HepG2 (cell line): ENCODE measurements at regions not wholly inside any gene's neighbourhood (a gene's known extent, or its start where the extent isn't known, plus 50 kb on each side); places are given as distances from the start of the nearest gene placed in this dataset.

Experiments used
- CEBPG ChIP-seq: IDR thresholded peaks from 2 replicates; pipeline ENCODE4 v1.6.1; 2016
- HIVEP1 ChIP-seq: sonication (generic); formaldehyde crosslinking; IDR thresholded peaks from 2 replicates; pipeline ENCODE4 v1.4.0; 2020; ENCODE audit warnings: mild to moderate bottlenecking, missing genetic modification reagents
- KLF9 ChIP-seq: IDR thresholded peaks from 2 replicates; pipeline ENCODE4 v1.6.1; 2016; ENCODE audit warnings: low read depth
- MBNL3 ChIP-seq: fragments of 250-450 bp; sonication (Bioruptor Pico); conservative IDR thresholded peaks from 2 replicates; pipeline ENCODE4 v1.8.0; 2022; ENCODE audit warnings: mild to moderate bottlenecking, inconsistent platforms
- MTA3 ChIP-seq: sonication (generic); formaldehyde crosslinking; IDR thresholded peaks from 2 replicates; pipeline ENCODE4 v1.4.0; 2020; ENCODE audit warnings: missing genetic modification reagents
- RAD21 ChIP-seq: fragments of 450-650 bp; formaldehyde crosslinking; IDR thresholded peaks from 2 replicates; pipeline ENCODE4 v1.5.0; 2020; ENCODE audit warnings: mild to moderate bottlenecking
- SNRNP70 ChIP-seq: fragments of 200-400 bp; formaldehyde crosslinking; IDR thresholded peaks from 2 replicates; pipeline ENCODE4 v1.6.1; 2017; ENCODE audit warnings: mild to moderate bottlenecking, low read depth, low read length, moderate library complexity
- STAG1 ChIP-seq: sonication (generic); formaldehyde crosslinking; IDR thresholded peaks from 2 replicates; pipeline ENCODE4 v1.4.0; 2020; ENCODE audit warnings: missing genetic modification reagents
- ZFYVE20 ChIP-seq: sonication (generic); formaldehyde crosslinking; IDR thresholded peaks from 2 replicates; pipeline ENCODE4 v1.8.0; 2023; ENCODE audit warnings: low read depth, mild to moderate bottlenecking, moderate library complexity, missing genetic modification reagents, borderline replicate concordance
- ZMYM3 ChIP-seq: sonication (generic); formaldehyde crosslinking; IDR thresholded peaks from 2 replicates; pipeline ENCODE4 v1.5.1; 2020; ENCODE audit warnings: mild to moderate bottlenecking, missing genetic modification reagents
- ZNF205 ChIP-seq: IDR thresholded peaks from 2 replicates; pipeline ENCODE4 v1.6.1; 2018; ENCODE audit warnings: missing biosample characterization, missing genetic modification reagents
- ZNF557 ChIP-seq: sonication (generic); formaldehyde crosslinking; IDR thresholded peaks from 2 replicates; pipeline ENCODE4 v1.4.0; 2020; ENCODE audit warnings: missing genetic modification reagents
- ZNF615 ChIP-seq: sonication (generic); formaldehyde crosslinking; IDR thresholded peaks from 2 replicates; pipeline ENCODE4 v1.5.0; 2020; ENCODE audit warnings: mild to moderate bottlenecking, missing genetic modification reagents, borderline replicate concordance
- ZSCAN20 ChIP-seq: sonication (generic); formaldehyde crosslinking; IDR thresholded peaks from 2 replicates; pipeline ENCODE4 v1.4.0; 2020; ENCODE audit warnings: missing genetic modification reagents, mild to moderate bottlenecking, borderline replicate concordance
- ZSCAN21 ChIP-seq: sonication (generic); formaldehyde crosslinking; IDR thresholded peaks from 2 replicates; pipeline ENCODE4 v1.8.0; 2022; ENCODE audit warnings: mild to moderate bottlenecking, missing genetic modification reagents, moderate library complexity, borderline replicate concordance
- ZZZ3 ChIP-seq: sonication (generic); formaldehyde crosslinking; IDR thresholded peaks from 2 replicates; pipeline ENCODE4 v1.4.0; 2020; ENCODE audit warnings: missing genetic modification reagents, mild to moderate bottlenecking, borderline replicate concordance
- TF ChIP-seq, protein P1 (sequence below): sonication (generic); formaldehyde crosslinking; IDR thresholded peaks from 2 replicates; pipeline ENCODE4 v1.4.0; 2020; ENCODE audit warnings: missing genetic modification reagents, mild to moderate bottlenecking, borderline replicate concordance
- TF ChIP-seq, protein P2 (sequence below): sonication (generic); formaldehyde crosslinking; IDR thresholded peaks from 2 replicates; pipeline ENCODE4 v1.5.0; 2020; ENCODE audit warnings: missing genetic modification reagents
- TF ChIP-seq, protein P3 (sequence below): sonication (generic); formaldehyde crosslinking; IDR thresholded peaks from 2 replicates; pipeline ENCODE4 v1.5.0; 2020; ENCODE audit warnings: mild to moderate bottlenecking, missing genetic modification reagents, moderate library complexity
- TF ChIP-seq, protein P4 (sequence below): sonication (generic); formaldehyde crosslinking; IDR thresholded peaks from 2 replicates; pipeline ENCODE4 v1.4.0; 2020; ENCODE audit warnings: missing genetic modification reagents

DNA sequence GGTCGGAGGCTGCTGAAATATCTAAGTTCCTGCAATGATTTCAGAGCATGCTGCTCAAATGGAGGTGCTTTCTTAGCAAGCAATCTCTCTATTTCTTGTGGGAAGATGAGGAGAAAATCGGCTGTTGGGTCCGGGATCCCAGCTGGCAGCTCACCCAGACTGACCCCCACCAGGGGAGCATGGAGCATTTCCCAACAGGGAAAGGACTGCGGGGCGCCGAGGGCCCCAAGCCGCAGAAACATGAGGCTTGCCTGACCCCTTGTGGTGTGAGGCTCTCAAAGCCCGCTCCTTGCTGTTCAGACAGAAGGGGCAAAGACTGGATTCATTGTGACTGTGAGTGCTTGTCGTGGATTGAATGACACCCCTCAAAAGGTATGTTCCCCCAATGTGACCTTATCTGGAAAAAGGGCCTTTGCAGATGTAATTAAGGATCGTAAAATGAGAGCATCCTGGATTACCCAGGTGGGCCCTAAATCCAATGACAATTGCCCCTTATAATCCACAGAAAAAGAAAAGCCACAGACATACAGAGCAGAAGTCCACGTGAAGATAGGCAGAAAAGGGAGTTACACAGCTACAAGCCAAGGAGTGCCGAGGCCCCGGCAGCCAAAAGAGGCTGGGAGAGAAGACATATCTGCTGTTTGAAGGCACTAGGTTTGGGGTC, 116.3 kb upstream of the VASH1 start (continued):
- TF ChIP-seq, protein P1, sequence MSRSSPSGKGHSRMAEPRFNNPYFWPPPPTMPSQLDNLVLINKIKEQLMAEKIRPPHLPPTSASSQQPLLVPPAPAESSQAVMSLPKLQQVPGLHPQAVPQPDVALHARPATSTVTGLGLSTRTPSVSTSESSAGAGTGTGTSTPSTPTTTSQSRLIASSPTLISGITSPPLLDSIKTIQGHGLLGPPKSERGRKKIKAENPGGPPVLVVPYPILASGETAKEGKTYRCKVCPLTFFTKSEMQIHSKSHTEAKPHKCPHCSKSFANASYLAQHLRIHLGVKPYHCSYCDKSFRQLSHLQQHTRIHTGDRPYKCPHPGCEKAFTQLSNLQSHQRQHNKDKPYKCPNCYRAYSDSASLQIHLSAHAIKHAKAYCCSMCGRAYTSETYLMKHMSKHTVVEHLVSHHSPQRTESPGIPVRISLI = no peak
- no peak for TF ChIP-seq MBNL3 (CRISPR knock-in tag)
- peak; percentile 17; the same call in 1 of the 2 replicates for TF ChIP-seq CEBPG (CRISPR knock-in tag)
- TF ChIP-seq ZNF557 (CRISPR knock-in tag) = no peak
- TF ChIP-seq, protein P2, sequence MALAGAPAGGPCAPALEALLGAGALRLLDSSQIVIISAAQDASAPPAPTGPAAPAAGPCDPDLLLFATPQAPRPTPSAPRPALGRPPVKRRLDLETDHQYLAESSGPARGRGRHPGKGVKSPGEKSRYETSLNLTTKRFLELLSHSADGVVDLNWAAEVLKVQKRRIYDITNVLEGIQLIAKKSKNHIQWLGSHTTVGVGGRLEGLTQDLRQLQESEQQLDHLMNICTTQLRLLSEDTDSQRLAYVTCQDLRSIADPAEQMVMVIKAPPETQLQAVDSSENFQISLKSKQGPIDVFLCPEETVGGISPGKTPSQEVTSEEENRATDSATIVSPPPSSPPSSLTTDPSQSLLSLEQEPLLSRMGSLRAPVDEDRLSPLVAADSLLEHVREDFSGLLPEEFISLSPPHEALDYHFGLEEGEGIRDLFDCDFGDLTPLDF = no peak
- TF ChIP-seq, protein P3, sequence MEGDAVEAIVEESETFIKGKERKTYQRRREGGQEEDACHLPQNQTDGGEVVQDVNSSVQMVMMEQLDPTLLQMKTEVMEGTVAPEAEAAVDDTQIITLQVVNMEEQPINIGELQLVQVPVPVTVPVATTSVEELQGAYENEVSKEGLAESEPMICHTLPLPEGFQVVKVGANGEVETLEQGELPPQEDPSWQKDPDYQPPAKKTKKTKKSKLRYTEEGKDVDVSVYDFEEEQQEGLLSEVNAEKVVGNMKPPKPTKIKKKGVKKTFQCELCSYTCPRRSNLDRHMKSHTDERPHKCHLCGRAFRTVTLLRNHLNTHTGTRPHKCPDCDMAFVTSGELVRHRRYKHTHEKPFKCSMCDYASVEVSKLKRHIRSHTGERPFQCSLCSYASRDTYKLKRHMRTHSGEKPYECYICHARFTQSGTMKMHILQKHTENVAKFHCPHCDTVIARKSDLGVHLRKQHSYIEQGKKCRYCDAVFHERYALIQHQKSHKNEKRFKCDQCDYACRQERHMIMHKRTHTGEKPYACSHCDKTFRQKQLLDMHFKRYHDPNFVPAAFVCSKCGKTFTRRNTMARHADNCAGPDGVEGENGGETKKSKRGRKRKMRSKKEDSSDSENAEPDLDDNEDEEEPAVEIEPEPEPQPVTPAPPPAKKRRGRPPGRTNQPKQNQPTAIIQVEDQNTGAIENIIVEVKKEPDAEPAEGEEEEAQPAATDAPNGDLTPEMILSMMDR (CRISPR knock-in tag) = peak; percentile 90
- no peak for TF ChIP-seq ZNF615
- no peak for TF ChIP-seq ZNF205
- TF ChIP-seq HIVEP1 = no peak
- TF ChIP-seq ZFYVE20 (CRISPR knock-in tag) = no peak
- no peak for TF ChIP-seq MTA3 (CRISPR knock-in tag)
- TF ChIP-seq, protein P4, sequence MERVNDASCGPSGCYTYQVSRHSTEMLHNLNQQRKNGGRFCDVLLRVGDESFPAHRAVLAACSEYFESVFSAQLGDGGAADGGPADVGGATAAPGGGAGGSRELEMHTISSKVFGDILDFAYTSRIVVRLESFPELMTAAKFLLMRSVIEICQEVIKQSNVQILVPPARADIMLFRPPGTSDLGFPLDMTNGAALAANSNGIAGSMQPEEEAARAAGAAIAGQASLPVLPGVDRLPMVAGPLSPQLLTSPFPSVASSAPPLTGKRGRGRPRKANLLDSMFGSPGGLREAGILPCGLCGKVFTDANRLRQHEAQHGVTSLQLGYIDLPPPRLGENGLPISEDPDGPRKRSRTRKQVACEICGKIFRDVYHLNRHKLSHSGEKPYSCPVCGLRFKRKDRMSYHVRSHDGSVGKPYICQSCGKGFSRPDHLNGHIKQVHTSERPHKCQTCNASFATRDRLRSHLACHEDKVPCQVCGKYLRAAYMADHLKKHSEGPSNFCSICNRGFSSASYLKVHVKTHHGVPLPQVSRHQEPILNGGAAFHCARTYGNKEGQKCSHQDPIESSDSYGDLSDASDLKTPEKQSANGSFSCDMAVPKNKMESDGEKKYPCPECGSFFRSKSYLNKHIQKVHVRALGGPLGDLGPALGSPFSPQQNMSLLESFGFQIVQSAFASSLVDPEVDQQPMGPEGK = 0 out of 2 replicates have a peak, but pooled peaks have one; percentile 32
- TF ChIP-seq ZMYM3 (CRISPR knock-in tag) = no peak
- peak; percentile 90 for TF ChIP-seq STAG1
- no peak for TF ChIP-seq SNRNP70
- TF ChIP-seq RAD21 = peak; percentile 76; the same call in 1 of the 2 replicates
- no peak for TF ChIP-seq ZSCAN21
- TF ChIP-seq ZSCAN20 (CRISPR knock-in tag) = no peak
- no peak for TF ChIP-seq ZZZ3 (CRISPR knock-in tag)
- TF ChIP-seq KLF9 (CRISPR knock-in tag) = no peak
- TF ChIP-seq, all 625 proteins: peak for 9
